ENCODE measurements at regions not wholly inside any gene's neighbourhood (a gene's known extent, or its start where the extent isn't known, plus 50 kb on each side); places are given as distances from the start of the nearest gene placed in this dataset.
"Not testable (repeated sequence)": the region's sequence is repeated elsewhere in the genome, so short reads cannot be mapped to it uniquely, and the experiment has no call there.

GRCh38 chr14:40074169-40074568 lies 641.9 kb upstream of the FBXO33 start:
- DNase-seq, result no peak

DNA sequence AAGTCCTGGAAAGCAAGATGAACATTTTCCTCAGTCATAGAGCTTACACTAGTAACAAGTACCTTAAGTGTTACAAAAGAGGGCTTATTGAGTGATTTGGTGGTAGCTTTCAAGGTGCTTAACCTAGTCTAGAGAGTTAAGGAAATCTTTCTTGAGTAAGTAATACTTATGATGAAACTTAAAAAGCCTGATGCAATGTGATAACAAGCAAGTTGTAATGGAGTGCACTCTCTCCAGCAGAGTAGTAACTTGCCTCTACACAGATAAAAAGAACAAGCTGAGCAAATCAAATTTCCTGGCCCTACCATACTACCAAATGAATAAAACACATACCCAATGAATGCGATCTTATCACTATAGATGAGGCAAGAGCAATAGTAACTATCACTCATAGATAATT lies 639.9 kb upstream of the FBXO33 start:
- no peak for DNase-seq

DNA sequence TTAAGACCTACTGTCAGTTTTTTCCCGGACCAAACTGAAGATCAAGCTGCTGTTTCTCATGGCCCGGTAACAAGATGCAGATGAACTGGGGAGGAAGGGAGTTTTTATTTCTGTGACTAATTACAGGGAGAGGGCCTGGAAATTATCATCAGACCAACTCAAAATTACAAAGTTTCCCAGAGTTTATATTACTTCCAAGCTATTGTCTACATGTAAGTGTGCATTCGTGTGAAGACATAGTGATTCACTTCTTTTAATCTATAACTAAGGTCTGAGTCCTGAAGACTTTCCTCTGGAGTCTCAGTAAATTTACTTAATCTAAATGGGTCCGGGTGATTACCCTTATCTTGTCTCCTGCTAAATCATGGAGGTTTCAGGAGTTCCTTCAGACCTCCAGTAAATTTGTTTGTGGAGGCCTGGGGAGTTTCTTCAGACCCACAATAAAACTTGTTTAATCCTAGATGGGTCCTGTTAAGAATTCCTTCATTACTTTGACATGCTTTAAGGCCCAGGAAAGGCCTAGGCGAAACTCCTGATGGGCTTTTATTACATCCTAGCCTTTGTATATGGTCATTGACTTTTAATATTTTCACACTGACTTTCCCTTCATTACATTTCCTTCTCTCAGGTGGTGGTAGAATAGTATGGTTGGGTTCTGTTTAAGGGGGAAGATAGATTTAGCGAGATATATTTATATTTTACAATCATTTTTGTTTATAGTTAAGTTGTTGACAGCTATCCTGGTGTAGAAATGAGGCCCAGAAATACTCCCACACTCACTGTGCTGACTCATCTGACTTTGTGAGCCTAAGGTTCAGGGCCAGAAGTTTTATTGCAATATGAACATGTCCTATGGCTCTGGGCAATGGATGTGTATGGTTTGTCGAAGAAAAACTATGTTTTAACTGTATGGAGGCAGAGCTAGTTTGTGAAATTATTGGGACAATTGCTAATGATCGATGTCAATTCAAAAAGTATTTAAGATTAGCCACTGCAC lies 627.0 kb upstream of the FBXO33 start:
- DNase-seq, result no peak

- no peak for DNase-seq
Measured at GRCh38 chr14:40053416-40053815, 621.2 kb upstream of the FBXO33 start.

GRCh38 chr14:40028991-40029390 lies 596.8 kb upstream of the FBXO33 start:
- DNase-seq, result no peak

DNA sequence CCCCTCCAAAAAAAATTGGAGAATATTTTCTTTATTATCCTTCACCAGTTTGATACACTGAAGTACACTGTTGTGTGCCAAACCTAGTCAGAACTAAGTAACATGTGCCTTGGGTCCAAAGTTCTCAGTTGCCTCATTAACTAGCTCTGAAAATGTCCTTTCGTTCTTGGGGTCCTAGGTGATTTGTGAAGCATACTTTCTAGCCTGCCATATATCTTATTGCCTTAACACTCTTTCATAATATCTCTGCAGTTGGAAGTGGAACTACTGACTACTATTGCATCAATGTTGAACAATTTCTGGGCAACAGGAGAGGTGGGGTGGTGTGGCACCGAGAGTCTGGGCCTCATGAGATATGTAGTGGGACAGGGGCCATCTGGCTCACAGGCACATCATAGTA lies 592.9 kb upstream of the FBXO33 start:
- no peak for DNase-seq

GRCh38 chr14:40010961-40011360 lies 578.7 kb upstream of the FBXO33 start:
- no peak for DNase-seq

- no peak for DNase-seq
Measured at GRCh38 chr14:40009771-40010170, 577.5 kb upstream of the FBXO33 start.

DNA sequence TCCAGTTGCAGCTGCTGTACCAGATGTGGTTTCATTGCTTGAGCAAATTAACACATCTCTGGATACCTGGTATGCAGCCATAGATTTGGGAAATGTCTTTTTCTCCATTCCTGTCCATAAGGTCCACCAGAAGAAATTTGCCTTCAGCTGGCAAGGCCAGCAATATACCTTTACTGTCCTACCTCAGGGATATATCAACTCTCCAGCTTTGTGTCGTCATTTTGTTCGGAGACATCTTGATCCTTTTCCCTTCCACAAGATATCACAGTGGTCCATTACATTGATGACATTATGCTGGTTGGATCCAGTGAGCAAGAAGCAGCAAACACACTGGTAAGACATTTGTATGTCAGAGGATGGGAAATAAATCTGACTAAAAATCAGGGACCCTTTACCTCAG lies 576.1 kb upstream of the FBXO33 start:
- not testable (repeated sequence) for DNase-seq

GRCh38 chr14:40004871-40005500 lies 572.8 kb upstream of the FBXO33 start:
- no peak for DNase-seq

- no peak for DNase-seq
Measured at GRCh38 chr14:40003773-40004172, 571.5 kb upstream of the FBXO33 start.

DNA sequence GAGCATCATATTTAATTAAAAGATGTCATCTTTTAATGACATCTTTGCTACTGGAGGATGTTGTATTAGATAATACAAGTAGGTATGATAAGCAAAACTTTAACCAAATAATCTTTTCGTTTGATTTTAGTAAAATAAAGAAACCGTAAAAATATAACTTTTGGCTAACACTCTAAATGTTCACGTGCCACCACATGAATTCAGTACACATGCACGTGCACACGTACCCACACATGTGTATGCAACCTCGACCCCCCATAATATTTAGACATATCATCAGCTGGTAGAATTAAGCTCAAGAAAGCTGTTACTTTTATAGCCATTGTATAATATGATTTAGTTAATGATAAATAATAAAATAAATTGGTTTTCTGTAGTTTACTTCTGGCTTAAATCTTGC lies 566.6 kb upstream of the FBXO33 start:
- DNase-seq, result no peak

DNA sequence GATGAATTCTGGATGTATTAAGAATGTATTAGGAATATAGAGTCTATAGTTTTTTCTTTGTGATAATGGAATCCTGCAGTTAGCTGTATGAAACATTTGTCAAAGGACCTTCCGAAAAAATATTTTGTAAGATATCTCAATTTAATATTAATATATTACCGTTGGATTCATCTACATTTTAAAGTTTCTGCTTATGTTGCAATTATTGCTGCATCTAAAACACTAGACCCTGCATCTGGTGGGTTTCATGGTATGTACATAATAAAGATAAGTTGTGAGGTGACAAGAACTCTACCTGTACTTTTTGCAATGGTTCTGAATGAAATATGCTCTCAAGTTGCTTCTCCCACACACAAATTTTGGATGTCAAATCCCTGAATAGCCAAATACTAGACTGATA lies 565.9 kb upstream of the FBXO33 start:
- no peak for DNase-seq

DNA sequence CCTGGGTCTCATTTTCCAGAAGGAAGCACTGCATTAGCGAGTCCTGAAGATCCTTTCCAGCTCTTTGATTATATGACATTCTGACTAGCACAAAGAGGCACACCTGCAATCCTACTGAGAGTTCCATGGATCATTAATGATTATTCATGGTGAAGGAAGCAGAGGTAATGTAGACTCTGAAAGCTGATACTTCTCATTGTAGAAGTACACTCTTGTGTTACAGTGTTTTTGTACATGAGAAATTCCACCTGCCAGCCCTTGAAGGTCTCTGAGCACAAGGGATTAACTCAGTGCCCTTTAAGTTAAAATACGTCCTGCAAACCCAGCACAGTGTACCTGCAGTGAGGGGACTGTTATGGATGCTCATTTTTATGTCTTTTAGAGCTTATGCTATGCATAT lies 558.8 kb upstream of the FBXO33 start:
- no peak for DNase-seq

DNA sequence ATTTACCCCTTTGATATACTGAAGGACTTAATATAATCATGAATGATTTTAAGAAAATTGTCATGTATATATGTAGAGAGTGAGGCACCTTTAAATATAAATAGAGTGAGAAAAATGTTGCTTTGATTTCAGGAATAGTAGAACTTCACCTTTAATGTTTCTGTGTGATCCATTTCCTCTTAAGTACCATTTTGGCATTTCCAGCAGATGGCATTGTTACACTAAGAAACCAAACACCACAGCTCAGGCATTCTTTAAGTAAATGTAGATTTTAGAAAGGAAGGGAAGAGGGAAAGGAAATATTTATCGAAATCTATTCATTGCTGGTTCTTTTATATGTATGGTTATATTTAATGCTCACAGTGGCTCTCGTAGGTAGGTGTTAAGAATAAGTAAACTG lies 556.7 kb upstream of the FBXO33 start:
- DNase-seq, result no peak

GRCh38 chr14:39984323-39984722 lies 552.1 kb upstream of the FBXO33 start:
- DNase-seq, result no peak

- no peak for DNase-seq
Measured at GRCh38 chr14:39977198-39977597, 545.0 kb upstream of the FBXO33 start.

GRCh38 chr14:39974036-39974435 lies 541.8 kb upstream of the FBXO33 start:
- DNase-seq, result no peak

GRCh38 chr14:39972704-39973103 lies 540.5 kb upstream of the FBXO33 start:
- DNase-seq, result no peak

GRCh38 chr14:39967885-39968284 lies 535.7 kb upstream of the FBXO33 start:
- no peak for DNase-seq

- DNase-seq, result no peak
Measured at GRCh38 chr14:39957987-39958386, 525.8 kb upstream of the FBXO33 start.

DNA sequence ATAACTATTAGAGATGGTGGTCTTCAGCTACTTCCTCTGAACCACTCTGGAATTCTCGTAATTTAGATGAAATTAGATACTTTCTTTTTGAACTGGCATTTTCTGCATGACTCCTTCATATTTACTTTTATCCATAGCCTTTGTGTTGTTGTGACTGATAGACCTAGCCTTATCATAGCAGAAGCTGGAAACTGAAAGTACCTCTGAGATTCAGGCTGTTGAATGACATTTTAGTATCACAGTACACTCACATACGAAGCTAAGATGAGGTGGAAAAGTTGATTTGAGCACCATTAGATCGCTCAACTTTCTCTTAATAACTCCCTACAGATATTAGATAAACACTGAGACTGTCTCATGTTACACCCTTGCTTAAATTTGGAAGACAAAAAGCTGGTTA lies 525.1 kb upstream of the FBXO33 start:
- no peak for DNase-seq

- DNase-seq, result no peak
Measured at GRCh38 chr14:39956372-39956771, 524.1 kb upstream of the FBXO33 start.

- no peak for DNase-seq
Measured at GRCh38 chr14:39948235-39948634, 516.0 kb upstream of the FBXO33 start.

Measured in stimulated activated CD4-positive, alpha-beta T cell treated with anti-CD3 and anti-CD28 coated beads, Interleukin-1b, Interleukin-23, amount 100 ng/mL, for 48 hours (primary cell).